ENCODE measurements at regions not wholly inside any gene's neighbourhood (a gene's known extent, or its start where the extent isn't known, plus 50 kb on each side); places are given as distances from the start of the nearest gene placed in this dataset.

DNA sequence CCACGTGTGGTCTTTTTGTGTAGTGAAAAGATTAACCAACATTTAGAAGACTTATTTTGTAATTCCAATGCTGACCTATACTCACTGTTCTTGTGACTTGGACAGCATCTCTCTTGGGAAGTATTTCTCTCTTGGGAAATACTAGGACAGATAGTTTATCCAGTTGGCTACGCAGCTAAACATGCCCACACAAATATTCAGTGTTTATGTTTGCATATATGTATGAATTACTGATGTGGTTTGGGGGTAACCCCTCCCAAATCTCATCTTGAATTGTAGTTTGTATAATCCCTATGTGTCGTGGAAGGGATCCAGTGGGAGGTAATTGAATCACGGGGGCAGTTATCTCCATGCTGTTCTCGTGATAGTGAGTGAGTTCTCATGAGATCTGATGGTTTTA lies 2062.3 kb upstream of the CELF4 start:
- TF ChIP-seq POLR2A (IDR thresholded peaks at IDR 0.05), result no peak
- TF ChIP-seq, protein P1, sequence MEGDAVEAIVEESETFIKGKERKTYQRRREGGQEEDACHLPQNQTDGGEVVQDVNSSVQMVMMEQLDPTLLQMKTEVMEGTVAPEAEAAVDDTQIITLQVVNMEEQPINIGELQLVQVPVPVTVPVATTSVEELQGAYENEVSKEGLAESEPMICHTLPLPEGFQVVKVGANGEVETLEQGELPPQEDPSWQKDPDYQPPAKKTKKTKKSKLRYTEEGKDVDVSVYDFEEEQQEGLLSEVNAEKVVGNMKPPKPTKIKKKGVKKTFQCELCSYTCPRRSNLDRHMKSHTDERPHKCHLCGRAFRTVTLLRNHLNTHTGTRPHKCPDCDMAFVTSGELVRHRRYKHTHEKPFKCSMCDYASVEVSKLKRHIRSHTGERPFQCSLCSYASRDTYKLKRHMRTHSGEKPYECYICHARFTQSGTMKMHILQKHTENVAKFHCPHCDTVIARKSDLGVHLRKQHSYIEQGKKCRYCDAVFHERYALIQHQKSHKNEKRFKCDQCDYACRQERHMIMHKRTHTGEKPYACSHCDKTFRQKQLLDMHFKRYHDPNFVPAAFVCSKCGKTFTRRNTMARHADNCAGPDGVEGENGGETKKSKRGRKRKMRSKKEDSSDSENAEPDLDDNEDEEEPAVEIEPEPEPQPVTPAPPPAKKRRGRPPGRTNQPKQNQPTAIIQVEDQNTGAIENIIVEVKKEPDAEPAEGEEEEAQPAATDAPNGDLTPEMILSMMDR (IDR thresholded peaks at IDR 0.05), result no peak
- no peak for TF ChIP-seq EP300 (IDR thresholded peaks at IDR 0.05)
